ENCODE measurements at regions not wholly inside any gene's neighbourhood (a gene's known extent, or its start where the extent isn't known, plus 50 kb on each side); places are given as distances from the start of the nearest gene placed in this dataset.

GRCh38 chr11:110989428-110990133, 255.9 kb upstream of the POU2AF2 start:
- no peak for FAIRE-seq
- TF ChIP-seq CTCF (IDR thresholded peaks at IDR 0.05; ENCODE audit: insufficient read depth, missing control alignments), result no peak
- DNase-seq (ENCODE audit: insufficient read length, low spot score), result no peak

- DNase-seq (ENCODE audit: insufficient read length, low spot score) (no peak), FAIRE-seq (no peak)
- no peak for TF ChIP-seq CTCF (IDR thresholded peaks at IDR 0.05; ENCODE audit: insufficient read depth, missing control alignments)
Measured at GRCh38 chr11:110988671-110989070, 256.9 kb upstream of the POU2AF2 start.

GRCh38 chr11:110986016-110986415, 259.5 kb upstream of the POU2AF2 start:
- FAIRE-seq (no peak), DNase-seq (ENCODE audit: insufficient read length, low spot score) (no peak)
- TF ChIP-seq CTCF (IDR thresholded peaks at IDR 0.05; ENCODE audit: insufficient read depth, missing control alignments), result no peak

- FAIRE-seq (no peak), DNase-seq (ENCODE audit: insufficient read length, low spot score) (no peak)
- no peak for TF ChIP-seq CTCF (IDR thresholded peaks at IDR 0.05; ENCODE audit: insufficient read depth, missing control alignments)
Measured at GRCh38 chr11:110985547-110985946, 260.0 kb upstream of the POU2AF2 start.

GRCh38 chr11:110984693-110985092, 260.8 kb upstream of the POU2AF2 start:
- DNase-seq (ENCODE audit: insufficient read length, low spot score), result no peak
- FAIRE-seq, result no peak
- TF ChIP-seq CTCF (IDR thresholded peaks at IDR 0.05; ENCODE audit: insufficient read depth, missing control alignments), result no peak

GRCh38 chr11:110984147-110984546, 261.4 kb upstream of the POU2AF2 start:
- no peak for TF ChIP-seq CTCF (IDR thresholded peaks at IDR 0.05; ENCODE audit: insufficient read depth, missing control alignments)
- FAIRE-seq, result no peak
- DNase-seq (ENCODE audit: insufficient read length, low spot score), result no peak

GRCh38 chr11:110982214-110982613, 263.3 kb upstream of the POU2AF2 start:
- FAIRE-seq, result no peak
- DNase-seq (ENCODE audit: insufficient read length, low spot score), result no peak
- no peak for TF ChIP-seq CTCF (IDR thresholded peaks at IDR 0.05; ENCODE audit: insufficient read depth, missing control alignments)

Measured in D721Med (cell line).